Peyer's patch (tissue), 4 donors: ENCODE measurements at regions not wholly inside any gene's neighbourhood (a gene's known extent, or its start where the extent isn't known, plus 50 kb on each side); places are given as distances from the start of the nearest gene placed in this dataset.

Source experiments
- DNase-seq, 3 donors: peaks; one replicate each; pipeline ENCODE4 v3.0.0-alpha.2; 2017 to 2019
- H3K27ac ChIP-seq, 4 donors: fragments of 200-600 bp; sonication (generic); one replicate each; pipeline ENCODE4 v1.5.1; 2016 to 2019
- H3K27me3 ChIP-seq, 2 donors: fragments of 200-600 bp; sonication (generic); one replicate each; pipeline ENCODE4 v1.5.1; 2019
- H3K36me3 ChIP-seq, 3 donors: fragments of 200-600 bp; sonication (generic); one replicate each; pipeline ENCODE4 v1.5.1; 2016 to 2019
- H3K4me1 ChIP-seq, 4 donors: fragments of 200-600 bp; sonication (generic); one replicate each; pipeline ENCODE4 v1.5.1; 2016 to 2019
- H3K4me3 ChIP-seq, 4 donors: fragments of 200-600 bp; sonication (generic); 1 replicate in 3 of 4; 2 replicates in 1 of 4; pipeline ENCODE4 v1.5.1; 2016 to 2019; ENCODE audit warnings: mild to moderate bottlenecking in 1 of 4
- H3K9me3 ChIP-seq, 4 donors: fragments of 200-600 bp; sonication (generic); one replicate each; pipeline ENCODE4 v1.5.1; 2016 to 2019; ENCODE audit warnings: mild to moderate bottlenecking in 1 of 4
- POLR2A ChIP-seq, 2 donors: fragments of 450-650 bp; IDR thresholded peaks; one replicate each; pipeline ENCODE4 v1.5.1; 2017; ENCODE audit warnings: antibody characterized with exemption in 2 of 2, mild to moderate bottlenecking in 2 of 2, moderate library complexity in 2 of 2
- TF ChIP-seq, protein P1 (sequence below), 6 experiments: fragments of 450-650 bp in 4 of 6; fragments of 200-600 bp in 2 of 6; sonication (generic) in 1 of 6; IDR thresholded peaks; one replicate each; pipeline ENCODE4 v1.5.1; 2017 to 2019; ENCODE audit warnings: antibody characterized with exemption in 6 of 6, mild to moderate bottlenecking in 3 of 6, moderate library complexity in 1 of 6

DNA sequence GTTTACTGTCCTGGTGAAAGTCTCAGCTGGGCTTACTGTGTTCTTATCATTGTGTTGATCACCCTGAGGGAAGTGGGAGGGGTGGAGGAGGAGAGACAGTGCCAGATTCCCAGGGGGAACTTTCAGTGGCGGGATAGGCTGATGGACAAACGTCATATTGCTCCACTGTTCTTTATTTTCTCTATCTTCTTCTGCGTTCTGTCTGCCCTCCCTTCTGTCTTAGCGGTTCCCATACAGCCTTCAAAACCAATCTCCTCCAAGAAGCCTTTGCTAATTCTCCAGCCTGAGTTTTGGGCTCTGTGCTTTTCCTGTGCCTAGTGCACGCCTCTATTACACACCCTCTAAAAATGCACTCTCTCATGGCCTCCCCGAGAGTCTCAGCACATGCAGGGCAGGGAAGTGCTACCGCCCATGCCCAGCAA, 448.7 kb upstream of the FAT1 start:
- no peak overlapping the region for H3K4me3 ChIP-seq
- no peaks in the 10 kb centered on the region for H3K9me3 ChIP-seq
- no peak overlapping the region for H3K27ac ChIP-seq
- no peaks in the 10 kb centered on the region for H3K27me3 ChIP-seq
- no peak for DNase-seq
- TF ChIP-seq POLR2A (IDR thresholded peaks at IDR 0.05) = no peak
- TF ChIP-seq, protein P1, sequence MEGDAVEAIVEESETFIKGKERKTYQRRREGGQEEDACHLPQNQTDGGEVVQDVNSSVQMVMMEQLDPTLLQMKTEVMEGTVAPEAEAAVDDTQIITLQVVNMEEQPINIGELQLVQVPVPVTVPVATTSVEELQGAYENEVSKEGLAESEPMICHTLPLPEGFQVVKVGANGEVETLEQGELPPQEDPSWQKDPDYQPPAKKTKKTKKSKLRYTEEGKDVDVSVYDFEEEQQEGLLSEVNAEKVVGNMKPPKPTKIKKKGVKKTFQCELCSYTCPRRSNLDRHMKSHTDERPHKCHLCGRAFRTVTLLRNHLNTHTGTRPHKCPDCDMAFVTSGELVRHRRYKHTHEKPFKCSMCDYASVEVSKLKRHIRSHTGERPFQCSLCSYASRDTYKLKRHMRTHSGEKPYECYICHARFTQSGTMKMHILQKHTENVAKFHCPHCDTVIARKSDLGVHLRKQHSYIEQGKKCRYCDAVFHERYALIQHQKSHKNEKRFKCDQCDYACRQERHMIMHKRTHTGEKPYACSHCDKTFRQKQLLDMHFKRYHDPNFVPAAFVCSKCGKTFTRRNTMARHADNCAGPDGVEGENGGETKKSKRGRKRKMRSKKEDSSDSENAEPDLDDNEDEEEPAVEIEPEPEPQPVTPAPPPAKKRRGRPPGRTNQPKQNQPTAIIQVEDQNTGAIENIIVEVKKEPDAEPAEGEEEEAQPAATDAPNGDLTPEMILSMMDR (IDR thresholded peaks at IDR 0.05) = no peak
- H3K4me1 ChIP-seq = peaks cover 0 to 5% (median 0%) of the 10 kb centered on the region in 4 donors
- no peaks in the 10 kb centered on the region for H3K36me3 ChIP-seq

GRCh38 chr4:187174749-187175148, 451.1 kb upstream of the FAT1 start:
- H3K36me3 ChIP-seq = no peaks in the 10 kb centered on the region
- no peak overlapping the region for H3K27ac ChIP-seq
- no peak overlapping the region for H3K4me3 ChIP-seq
- no peaks in the 10 kb centered on the region for H3K9me3 ChIP-seq
- no peak for TF ChIP-seq POLR2A (IDR thresholded peaks at IDR 0.05)
- TF ChIP-seq, protein P1 (IDR thresholded peaks at IDR 0.05) = peak in 1 of 6 experiments; percentile 14
- no peaks in the 10 kb centered on the region for H3K27me3 ChIP-seq
- peak in 1 of 3 donors; percentile 52 for DNase-seq
- peaks cover 0 to 5% (median 0%) of the 10 kb centered on the region in 4 donors for H3K4me1 ChIP-seq

DNA sequence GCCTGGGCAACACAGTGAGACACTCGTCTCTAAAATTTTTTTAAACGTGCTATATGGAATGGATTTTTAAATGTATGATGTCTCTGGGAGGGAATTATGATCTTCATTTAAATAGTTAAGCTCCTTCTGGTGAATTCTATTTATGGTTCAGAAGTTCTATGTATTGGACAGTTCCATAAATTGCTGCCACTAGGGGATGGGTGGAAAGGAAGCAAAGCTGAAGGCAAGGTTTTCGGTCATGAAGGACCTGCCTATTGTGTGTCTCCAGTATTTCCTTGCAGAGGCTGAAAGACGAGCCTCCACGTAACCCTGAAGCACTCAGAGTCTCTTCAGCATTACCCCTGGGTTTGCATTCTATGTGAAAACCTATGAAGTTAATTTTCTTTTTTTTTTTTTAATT, 451.5 kb upstream of the FAT1 start:
- Histone ChIP-seq H3K4me1 (peaks cover 0 to 5% (median 0%) of the 10 kb centered on the region in 4 donors), H3K27me3 (no peaks in the 10 kb centered on the region)

DNA sequence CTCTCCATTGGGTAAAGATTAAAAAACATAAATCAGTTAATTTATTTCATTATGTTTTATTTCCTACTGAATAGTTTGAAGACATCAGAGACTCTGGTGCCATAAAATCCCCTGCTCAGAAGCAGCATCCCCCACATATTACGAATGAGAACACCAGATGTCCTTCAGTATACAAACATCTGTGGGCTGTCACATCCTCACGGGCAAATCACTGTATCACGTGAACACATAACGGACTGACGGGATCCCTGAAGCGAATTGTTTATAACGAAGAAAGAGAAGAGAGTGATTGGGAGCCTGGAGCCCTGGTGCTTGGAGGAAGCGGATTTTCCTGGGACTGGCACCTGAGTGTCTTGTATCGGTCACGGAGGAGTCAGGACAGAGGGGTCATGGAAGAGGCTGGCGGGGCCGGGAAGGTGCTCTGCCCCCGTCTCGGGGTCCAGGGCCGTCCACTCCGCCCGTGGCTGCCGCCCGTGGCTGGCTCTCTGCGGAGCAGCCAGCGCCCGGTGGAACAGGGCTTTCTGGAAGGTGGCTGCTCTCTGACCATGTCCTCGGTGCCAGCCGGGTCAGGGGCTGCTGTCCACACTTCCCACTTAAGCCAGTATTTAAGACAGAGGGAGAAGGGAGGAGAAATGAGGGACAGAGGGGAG, 452.7 kb upstream of the FAT1 start:
- no peak overlapping the region for H3K27ac ChIP-seq
- H3K27me3 ChIP-seq = no peaks in the 10 kb centered on the region

More for the DNA sequence above, 451.5 kb upstream of the FAT1 start:
- no peak for TF ChIP-seq POLR2A (IDR thresholded peaks at IDR 0.05)
- TF ChIP-seq, protein P1 (IDR thresholded peaks at IDR 0.05) = peak in 1 of 6 experiments; percentile 3
- Histone ChIP-seq H3K4me3 (no peak overlapping the region), H3K36me3 (no peaks in the 10 kb centered on the region), H3K9me3 (no peaks in the 10 kb centered on the region), H3K27ac (no peak overlapping the region)
- no peak for DNase-seq

DNA sequence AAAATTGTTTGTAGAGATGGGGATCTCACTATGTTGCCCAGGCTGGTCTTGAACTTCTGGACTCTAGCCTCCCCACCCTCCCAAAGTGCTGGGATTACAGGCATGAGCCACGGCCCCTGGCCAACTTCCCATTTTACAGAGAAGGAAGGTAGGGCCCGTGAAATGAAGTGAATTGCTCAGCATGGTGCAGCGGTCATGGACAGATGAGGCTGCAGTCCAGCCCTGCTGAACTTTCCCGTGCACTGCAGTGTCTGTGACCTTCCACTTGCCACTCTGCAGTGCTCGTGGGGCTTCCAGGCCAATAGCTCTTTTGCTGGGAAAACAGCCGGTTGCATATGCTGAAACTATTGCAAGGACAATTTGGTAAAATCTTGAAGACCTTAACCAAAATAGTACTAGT, 454.4 kb upstream of the FAT1 start:
- H3K4me1 ChIP-seq = no peaks in the 10 kb centered on the region
- DNase-seq = no peak
- no peaks in the 10 kb centered on the region for H3K9me3 ChIP-seq
- no peak overlapping the region for H3K27ac ChIP-seq
- no peaks in the 10 kb centered on the region for H3K27me3 ChIP-seq
- H3K36me3 ChIP-seq = no peaks in the 10 kb centered on the region
- H3K4me3 ChIP-seq = no peak overlapping the region
- TF ChIP-seq, protein P1 (IDR thresholded peaks at IDR 0.05) = no peak
- TF ChIP-seq POLR2A (IDR thresholded peaks at IDR 0.05) = no peak

More for the DNA sequence above, 452.7 kb upstream of the FAT1 start:
- no peaks in the 10 kb centered on the region for H3K9me3 ChIP-seq
- H3K36me3 ChIP-seq = no peaks in the 10 kb centered on the region
- TF ChIP-seq, protein P1 (IDR thresholded peaks at IDR 0.05) = no peak
- no peak for TF ChIP-seq POLR2A (IDR thresholded peaks at IDR 0.05)
- DNase-seq = no peak
- no peak overlapping the region for H3K4me3 ChIP-seq
- peaks cover 0 to 5% (median 0%) of the 10 kb centered on the region in 4 donors for H3K4me1 ChIP-seq
